ENCODE measurements at regions not wholly inside any gene's neighbourhood (a gene's known extent, or its start where the extent isn't known, plus 50 kb on each side); places are given as distances from the start of the nearest gene placed in this dataset.

- intact Hi-C loops (cut with micrococcal nuclease): no loop called here
- Mint-ChIP-seq H3K4me1 (ENCODE audit: insufficient read depth, unreplicated experiment) (peaks cover 15% of the 10 kb centered on the region), H3K4me3 (ENCODE audit: unreplicated experiment) (no peak overlapping the region), H3K27ac (ENCODE audit: low read depth, unreplicated experiment) (no peak overlapping the region), H3K36me3 (ENCODE audit: insufficient read depth, unreplicated experiment) (no peaks in the 10 kb centered on the region), H3K9me3 (ENCODE audit: unreplicated experiment) (no peaks in the 10 kb centered on the region), H3K27me3 (ENCODE audit: insufficient read depth, unreplicated experiment) (no peaks in the 10 kb centered on the region)
- no peak for TF ChIP-seq CTCF (IDR thresholded peaks at IDR 0.05; ENCODE audit: unreplicated experiment)
- no TSS peak for BruUV-seq (replicated peaks)
- no peak for DNase-seq (ENCODE audit: unreplicated experiment)
- ChIA-PET POLR2A (interaction anchor here (0.7 to 1.5 kb wide), 2 partner anchors 32 to 613 kb away, joined by 3 read pairs; partner anchors contain the start of gene FBXW7), CTCF (interaction anchor here (0.5 kb wide), 1 partner anchor 159 kb away, joined by 3 read pairs; no protein-coding TSS in a partner anchor)
Measured at GRCh38 chr4:151922811-151923210, 162.0 kb upstream of the GATB start.

GRCh38 chr4:151922306-151922705 is 161.5 kb upstream of the GATB start:
- no peaks in the 10 kb centered on the region for H3K9me3 Mint-ChIP-seq (ENCODE audit: unreplicated experiment)
- POLR2A ChIA-PET: interaction anchor here (0.7 to 1.5 kb wide), 2 partner anchors 31 to 614 kb away, joined by 3 read pairs; partner anchors contain the start of gene FBXW7
- CTCF ChIA-PET: interaction anchor here (0.7 kb wide), 1 partner anchor 457 kb away, joined by 4 read pairs; no protein-coding TSS in a partner anchor
- no TSS peak for BruUV-seq (replicated peaks)
- H3K36me3 Mint-ChIP-seq (ENCODE audit: insufficient read depth, unreplicated experiment): no peaks in the 10 kb centered on the region
- no peaks in the 10 kb centered on the region for H3K27me3 Mint-ChIP-seq (ENCODE audit: insufficient read depth, unreplicated experiment)
- H3K4me1 Mint-ChIP-seq (ENCODE audit: insufficient read depth, unreplicated experiment): peaks cover 15% of the 10 kb centered on the region
- H3K27ac Mint-ChIP-seq (ENCODE audit: low read depth, unreplicated experiment): no peak overlapping the region
- intact Hi-C loops (cut with micrococcal nuclease): no loop called here
- no peak overlapping the region for H3K4me3 Mint-ChIP-seq (ENCODE audit: unreplicated experiment)
- peak; percentile 9 for DNase-seq (ENCODE audit: unreplicated experiment)
- TF ChIP-seq CTCF (IDR thresholded peaks at IDR 0.05; ENCODE audit: unreplicated experiment): no peak

- DNase-seq (ENCODE audit: unreplicated experiment): no peak
- no peaks in the 10 kb centered on the region for H3K9me3 Mint-ChIP-seq (ENCODE audit: unreplicated experiment)
- H3K36me3 Mint-ChIP-seq (ENCODE audit: insufficient read depth, unreplicated experiment): no peaks in the 10 kb centered on the region
- ChIA-PET POLR2A (interaction anchor here (1.5 kb wide), 1 partner anchor 31 kb away, joined by 3 read pairs; no protein-coding TSS in a partner anchor), CTCF (interaction anchor here (0.7 kb wide), 1 partner anchor 458 kb away, joined by 4 read pairs; no protein-coding TSS in a partner anchor)
- no peaks in the 10 kb centered on the region for H3K27me3 Mint-ChIP-seq (ENCODE audit: insufficient read depth, unreplicated experiment)
- H3K4me1 Mint-ChIP-seq (ENCODE audit: insufficient read depth, unreplicated experiment): peaks cover 15% of the 10 kb centered on the region
- H3K4me3 Mint-ChIP-seq (ENCODE audit: unreplicated experiment): no peak overlapping the region
- no peak for TF ChIP-seq CTCF (IDR thresholded peaks at IDR 0.05; ENCODE audit: unreplicated experiment)
- intact Hi-C loops (cut with micrococcal nuclease): no loop called here
- no TSS peak for BruUV-seq (replicated peaks)
- no peak overlapping the region for H3K27ac Mint-ChIP-seq (ENCODE audit: low read depth, unreplicated experiment)
Measured at GRCh38 chr4:151921811-151922210, 161.0 kb upstream of the GATB start.

- Mint-ChIP-seq H3K4me3 (ENCODE audit: unreplicated experiment) (no peak overlapping the region), H3K27me3 (ENCODE audit: insufficient read depth, unreplicated experiment) (no peaks in the 10 kb centered on the region), H3K27ac (ENCODE audit: low read depth, unreplicated experiment) (no peak overlapping the region), H3K9me3 (ENCODE audit: unreplicated experiment) (no peaks in the 10 kb centered on the region), H3K36me3 (ENCODE audit: insufficient read depth, unreplicated experiment) (no peaks in the 10 kb centered on the region), H3K4me1 (ENCODE audit: insufficient read depth, unreplicated experiment) (peaks cover 15% of the 10 kb centered on the region)
- CTCF ChIA-PET: interaction anchor here (0.7 kb wide), 1 partner anchor 458 kb away, joined by 4 read pairs; no protein-coding TSS in a partner anchor
- TF ChIP-seq CTCF (IDR thresholded peaks at IDR 0.05; ENCODE audit: unreplicated experiment): no peak
- BruUV-seq (replicated peaks): no TSS peak
- intact Hi-C loops (cut with micrococcal nuclease): no loop called here
- DNase-seq (ENCODE audit: unreplicated experiment): no peak
- POLR2A ChIA-PET: interaction anchor here (1.5 kb wide), 1 partner anchor 30 kb away, joined by 3 read pairs; no protein-coding TSS in a partner anchor
Measured at GRCh38 chr4:151921386-151921785, 160.6 kb upstream of the GATB start.

All from MCF 10A (cell line).